Keratinocyte (primary cell): ENCODE measurements at regions not wholly inside any gene's neighbourhood (a gene's known extent, or its start where the extent isn't known, plus 50 kb on each side); places are given as distances from the start of the nearest gene placed in this dataset.

Experiments
- DNase-seq: peaks from one replicate; pipeline ENCODE4 v3.0.0-alpha.2; 2011; ENCODE audit warnings: low read depth, missing footprints, low spot score
- FAIRE-seq: peaks from 2 replicates; lab custom pipeline; 2011; peaks lifted over from hg19 to GRCh38; lab: Jason Lieb, UNC
- H2AFZ ChIP-seq: 2 replicates; pipeline ENCODE4 v1.6.0; 2012; ENCODE audit warnings: low read length, control low read depth, inconsistent platforms; ENCODE audit not compliant: control insufficient read depth
- H3K27ac ChIP-seq: 2 replicates; pipeline ENCODE4 v1.5.1; 2011; ENCODE audit warnings: low read length; ENCODE audit not compliant: control insufficient read depth, insufficient read depth
- H3K27me3 ChIP-seq: 3 replicates; pipeline ENCODE4 v1.6.0; 2011; ENCODE audit warnings: low read length; ENCODE audit not compliant: control insufficient read depth, insufficient read depth; ENCODE audit errors: extremely low read depth
- H3K36me3 ChIP-seq, 2 experiments: 2 replicates in 1 of 2; 3 replicates in 1 of 2; pipeline ENCODE4 v1.5.1; 2011; ENCODE audit warnings: low read length in 2 of 2, mild to moderate bottlenecking in 1 of 2; ENCODE audit not compliant: control insufficient read depth in 2 of 2, insufficient read depth in 2 of 2; ENCODE audit errors: extremely low read depth in 1 of 2
- H3K4me1 ChIP-seq: 3 replicates; pipeline ENCODE4 v1.5.1; 2011; ENCODE audit warnings: low read length; ENCODE audit not compliant: control insufficient read depth, insufficient read depth; ENCODE audit errors: extremely low read depth
- H3K4me2 ChIP-seq: 3 replicates; pipeline ENCODE4 v1.6.0; 2011; ENCODE audit warnings: low read depth, low read length; ENCODE audit not compliant: control insufficient read depth, insufficient read depth; ENCODE audit errors: extremely low read depth
- H3K4me3 ChIP-seq, 3 experiments: fragments of 200-600 bp in 1 of 3; sonication (generic) in 1 of 3; 2 replicates in 2 of 3; 3 replicates in 1 of 3; pipeline ENCODE4 v1.5.1; 2011 to 2016; ENCODE audit warnings: low read length in 3 of 3, mild to moderate bottlenecking in 3 of 3, control low read depth in 2 of 3, inconsistent platforms in 1 of 3, low read depth in 1 of 3, mixed read lengths in 1 of 3, mixed run types in 1 of 3, moderate library complexity in 1 of 3; ENCODE audit not compliant: control insufficient read depth in 2 of 3, insufficient read depth in 2 of 3; ENCODE audit errors: extremely low read depth in 1 of 3
- H3K79me2 ChIP-seq: 2 replicates; pipeline ENCODE4 v1.6.0; 2012; ENCODE audit warnings: low read length; ENCODE audit not compliant: control insufficient read depth, insufficient read depth
- H3K9ac ChIP-seq: 3 replicates; pipeline ENCODE4 v1.6.0; 2011; ENCODE audit warnings: low read length; ENCODE audit not compliant: control insufficient read depth, insufficient read depth; ENCODE audit errors: extremely low read depth
- H3K9me1 ChIP-seq: 3 replicates; pipeline ENCODE4 v1.6.0; 2011; ENCODE audit warnings: low read length; ENCODE audit not compliant: control insufficient read depth, insufficient read depth; ENCODE audit errors: extremely low read depth
- H3K9me3 ChIP-seq: 2 replicates; pipeline ENCODE4 v1.5.1; 2012; ENCODE audit warnings: low read depth, low read length; ENCODE audit not compliant: control insufficient read depth
- H4K20me1 ChIP-seq: 3 replicates; pipeline ENCODE4 v1.6.0; 2011; ENCODE audit warnings: low read length; ENCODE audit not compliant: control insufficient read depth, insufficient read depth; ENCODE audit errors: extremely low read depth
- EZH2 ChIP-seq: IDR thresholded peaks from one replicate; pipeline ENCODE4 v1.6.1; 2012; ENCODE audit warnings: inconsistent platforms, mild to moderate bottlenecking, low read length, moderate library complexity
- dilution Hi-C: fragments of 300-500 bp; cut with MboI; formaldehyde crosslinking; loops from one replicate; pipeline ENCODE4 v1.7.0; 2020; ENCODE audit warnings: low sequenced_read_pairs; ENCODE audit not compliant: extremely low pct_ligation_motif_present
- TF ChIP-seq, protein P1 (sequence below), 3 experiments: IDR thresholded peaks in 1 of 3; conservative IDR thresholded peaks in 1 of 3; optimal IDR thresholded peaks in 1 of 3; 2 replicates in 2 of 3; 3 replicates in 1 of 3; pipeline versions ENCODE3 to v1.5.1; 2011; ENCODE audit warnings: low read length in 3 of 3, mild to moderate bottlenecking in 3 of 3, moderate library complexity in 2 of 3, control low read depth in 1 of 3, inconsistent platforms in 1 of 3; ENCODE audit not compliant: insufficient read depth in 2 of 3; ENCODE audit errors: extremely low read depth in 1 of 3

GRCh38 chr21:18723171-18723570, 319.6 kb upstream of the TMPRSS15 start:
- Histone ChIP-seq H3K4me3 (no peak overlapping the region), H3K9me1 (no peaks in the 10 kb centered on the region), H3K4me1 (no peaks in the 10 kb centered on the region), H3K4me2 (no peak overlapping the region), H3K27ac (no peak overlapping the region), H3K79me2 (no peaks in the 10 kb centered on the region), H4K20me1 (no peaks in the 10 kb centered on the region), H3K27me3 (no peaks in the 10 kb centered on the region), H3K9ac (no peak overlapping the region), H2AFZ (no peak overlapping the region), H3K9me3 (no peaks in the 10 kb centered on the region), H3K36me3 (no peaks in the 10 kb centered on the region)
- no peak for DNase-seq
- dilution Hi-C loops, result no loop called here
- FAIRE-seq, result no peak
- TF ChIP-seq, protein P1, sequence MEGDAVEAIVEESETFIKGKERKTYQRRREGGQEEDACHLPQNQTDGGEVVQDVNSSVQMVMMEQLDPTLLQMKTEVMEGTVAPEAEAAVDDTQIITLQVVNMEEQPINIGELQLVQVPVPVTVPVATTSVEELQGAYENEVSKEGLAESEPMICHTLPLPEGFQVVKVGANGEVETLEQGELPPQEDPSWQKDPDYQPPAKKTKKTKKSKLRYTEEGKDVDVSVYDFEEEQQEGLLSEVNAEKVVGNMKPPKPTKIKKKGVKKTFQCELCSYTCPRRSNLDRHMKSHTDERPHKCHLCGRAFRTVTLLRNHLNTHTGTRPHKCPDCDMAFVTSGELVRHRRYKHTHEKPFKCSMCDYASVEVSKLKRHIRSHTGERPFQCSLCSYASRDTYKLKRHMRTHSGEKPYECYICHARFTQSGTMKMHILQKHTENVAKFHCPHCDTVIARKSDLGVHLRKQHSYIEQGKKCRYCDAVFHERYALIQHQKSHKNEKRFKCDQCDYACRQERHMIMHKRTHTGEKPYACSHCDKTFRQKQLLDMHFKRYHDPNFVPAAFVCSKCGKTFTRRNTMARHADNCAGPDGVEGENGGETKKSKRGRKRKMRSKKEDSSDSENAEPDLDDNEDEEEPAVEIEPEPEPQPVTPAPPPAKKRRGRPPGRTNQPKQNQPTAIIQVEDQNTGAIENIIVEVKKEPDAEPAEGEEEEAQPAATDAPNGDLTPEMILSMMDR (optimal IDR thresholded peaks at IDR 0.05 in 1 of 3, IDR thresholded peaks at IDR 0.05 in 1 of 3, conservative IDR thresholded peaks at IDR 0.05 in 1 of 3; ENCODE audit: extremely low read depth in 1 of 3, insufficient read depth in 2 of 3, low read length in 3 of 3), result no peak
- no peak for TF ChIP-seq EZH2

DNA sequence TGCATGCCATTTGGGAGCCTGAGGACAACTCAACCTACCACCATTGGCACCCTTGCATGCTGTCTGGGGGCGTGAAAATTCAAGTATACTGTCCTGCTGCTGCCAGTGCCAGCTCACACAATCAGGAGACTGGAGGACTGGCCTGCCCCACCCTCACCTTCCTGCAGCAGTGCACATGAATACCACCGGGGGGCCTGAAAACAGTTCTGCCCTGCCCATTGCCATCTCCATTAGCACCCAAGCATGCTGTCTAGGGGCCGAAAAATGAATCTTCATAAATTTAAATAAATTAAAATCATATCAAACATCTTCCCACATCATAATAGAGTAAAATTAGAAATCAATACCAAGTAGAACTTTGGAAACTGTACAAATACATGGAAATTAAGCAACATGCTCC, 322.1 kb upstream of the TMPRSS15 start:
- FAIRE-seq, result no peak
- Histone ChIP-seq H2AFZ (no peak overlapping the region), H3K9ac (no peak overlapping the region)

More for the DNA sequence above, 322.1 kb upstream of the TMPRSS15 start:
- H3K4me1 ChIP-seq, result no peaks in the 10 kb centered on the region
- no peaks in the 10 kb centered on the region for H4K20me1 ChIP-seq
- H3K27me3 ChIP-seq, result no peaks in the 10 kb centered on the region
- dilution Hi-C loops, result no loop called here
- TF ChIP-seq EZH2, result no peak
- TF ChIP-seq, protein P1 (optimal IDR thresholded peaks at IDR 0.05 in 1 of 3, IDR thresholded peaks at IDR 0.05 in 1 of 3, conservative IDR thresholded peaks at IDR 0.05 in 1 of 3; ENCODE audit: extremely low read depth in 1 of 3, insufficient read depth in 2 of 3, low read length in 3 of 3), result peak in 1 of 3 experiments; percentile 5
- no peak overlapping the region for H3K4me2 ChIP-seq
- DNase-seq, result no peak
- no peaks in the 10 kb centered on the region for H3K9me1 ChIP-seq
- H3K9me3 ChIP-seq, result no peaks in the 10 kb centered on the region
- H3K4me3 ChIP-seq, result no peak overlapping the region
- no peaks in the 10 kb centered on the region for H3K79me2 ChIP-seq
- no peak overlapping the region for H3K27ac ChIP-seq
- no peaks in the 10 kb centered on the region for H3K36me3 ChIP-seq
